22Rv1 (cell line): ENCODE measurements at regions not wholly inside any gene's neighbourhood (a gene's known extent, or its start where the extent isn't known, plus 50 kb on each side); places are given as distances from the start of the nearest gene placed in this dataset.

ENCODE experiments used
- CTCF ChIP-seq: fragments of 450-650 bp; IDR thresholded peaks from 2 replicates; pipeline ENCODE4 v1.5.1; 2017; ENCODE audit warnings: mild to moderate bottlenecking
- ZFX ChIP-seq: fragments of 450-650 bp; IDR thresholded peaks from 2 replicates; pipeline ENCODE4 v1.6.1; 2017; ENCODE audit warnings: antibody characterized with exemption, borderline replicate concordance

GRCh38 chr7:145092766-145093165 lies 256.9 kb upstream of the TPK1 start:
- TF ChIP-seq CTCF, result no peak
- no peak for TF ChIP-seq ZFX
